GM12891 (cell line): ENCODE measurements at regions not wholly inside any gene's neighbourhood (a gene's known extent, or its start where the extent isn't known, plus 50 kb on each side); places are given as distances from the start of the nearest gene placed in this dataset.

ENCODE experiments used
- POLR2A ChIP-seq: IDR thresholded peaks from 2 replicates; pipeline ENCODE4 v1.6.1; 2011; ENCODE audit warnings: low read depth, low read length, control low read depth
- POLR2AphosphoS5 ChIP-seq: IDR thresholded peaks from 2 replicates; pipeline ENCODE4 v1.6.1; 2011; ENCODE audit warnings: low read depth, low read length, control low read depth
- SPI1 ChIP-seq: IDR thresholded peaks from 2 replicates; pipeline ENCODE4 v1.6.1; 2011; ENCODE audit warnings: low read depth, low read length, control low read depth
- TAF1 ChIP-seq: IDR thresholded peaks from 2 replicates; pipeline ENCODE4 v1.6.1; 2011; ENCODE audit warnings: low read depth, low read length, control low read depth

DNA sequence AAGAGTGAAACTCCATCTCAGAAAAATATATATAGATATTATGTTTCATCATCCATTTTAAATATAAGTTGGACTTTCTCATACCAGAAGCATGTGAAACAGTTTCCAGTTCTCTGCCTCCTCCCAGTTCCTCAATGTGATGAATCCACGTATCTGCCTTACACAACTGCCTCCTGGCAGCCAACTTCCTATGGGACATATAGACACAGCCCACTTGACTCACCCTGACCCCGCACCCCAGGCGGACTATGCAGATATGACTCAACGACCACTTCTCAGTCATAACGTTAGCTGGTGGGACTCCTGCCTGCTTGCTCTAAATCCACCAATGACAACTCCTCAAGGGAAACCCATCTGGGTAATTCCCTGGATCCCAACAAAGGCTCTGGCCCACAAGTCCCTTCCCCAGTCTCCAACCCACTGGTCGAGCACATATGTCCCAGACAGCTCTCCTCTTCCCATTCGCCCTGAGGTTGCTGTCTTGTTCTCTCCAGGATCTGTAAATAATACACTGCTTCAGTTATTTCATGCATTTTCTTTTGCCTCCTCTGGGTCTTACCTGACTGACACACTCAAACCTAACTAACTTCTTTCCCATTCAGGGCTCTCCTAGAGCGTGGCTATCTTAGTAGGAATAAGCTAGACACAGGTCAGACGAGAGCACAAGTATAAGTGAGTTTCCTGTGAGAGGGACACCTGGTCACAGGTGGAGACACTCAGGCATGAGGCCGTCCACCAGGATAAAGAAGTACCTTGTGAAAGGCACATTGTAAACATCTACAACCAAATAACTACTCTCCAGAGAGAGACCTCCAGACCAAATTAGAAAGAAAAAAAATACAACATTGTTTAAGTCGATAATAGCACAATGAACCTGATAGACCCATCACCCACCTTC lies 548.5 kb downstream of the CD83 start:
- TF ChIP-seq POLR2A (no peak), POLR2AphosphoS5 (no peak), TAF1 (no peak), SPI1 (peak; percentile 81)
